SK-N-SH (cell line): ENCODE measurements at regions not wholly inside any gene's neighbourhood (a gene's known extent, or its start where the extent isn't known, plus 50 kb on each side); places are given as distances from the start of the nearest gene placed in this dataset.

Experiments used
- CTCF ChIP-seq: fragments of 200-600 bp; sonication (generic); IDR thresholded peaks from 2 replicates; pipeline ENCODE4 v1.6.1; 2017; ENCODE audit warnings: antibody characterized with exemption, mild to moderate bottlenecking, moderate library complexity
- EP300 ChIP-seq, 2 experiments: IDR thresholded peaks; 2 replicates each; pipeline versions ENCODE4 v1.4.0 to v1.6.1; 2012; ENCODE audit warnings: borderline replicate concordance in 1 of 2, low read depth in 1 of 2, low read length in 1 of 2
- FOXM1 ChIP-seq: IDR thresholded peaks from 2 replicates; pipeline ENCODE4 v1.4.0; 2012; ENCODE audit warnings: low read depth, mild to moderate bottlenecking
- GABPA ChIP-seq: IDR thresholded peaks from 2 replicates; pipeline ENCODE4 v1.4.0; 2012; ENCODE audit warnings: low read depth, mild to moderate bottlenecking
- IRF3 ChIP-seq: fragments of 150-350 bp; IDR thresholded peaks from 2 replicates; pipeline ENCODE4 v1.6.1; 2016; ENCODE audit warnings: mild to moderate bottlenecking, low read depth, low read length
- MAX ChIP-seq: IDR thresholded peaks from 2 replicates; pipeline ENCODE4 v1.4.0; 2012; ENCODE audit warnings: low read depth
- MEF2A ChIP-seq: IDR thresholded peaks from 2 replicates; pipeline ENCODE4 v1.4.0; 2012; ENCODE audit warnings: low read depth, borderline replicate concordance
- NFIC ChIP-seq: IDR thresholded peaks from 2 replicates; pipeline ENCODE4 v1.4.0; 2012; ENCODE audit warnings: borderline replicate concordance
- POLR2AphosphoS5 ChIP-seq: IDR thresholded peaks from 2 replicates; pipeline ENCODE4 v1.6.1; 2012; ENCODE audit warnings: low read depth, low read length
- SMC3 ChIP-seq: IDR thresholded peaks from 2 replicates; pipeline ENCODE4 v1.6.1; 2012; ENCODE audit warnings: low read depth, low read length, improper control_type of control experiment
- TAF1 ChIP-seq: IDR thresholded peaks from 2 replicates; pipeline ENCODE4 v1.6.1; 2012; ENCODE audit warnings: low read depth, mild to moderate bottlenecking, low read length, moderate library complexity, borderline replicate concordance
- TCF12 ChIP-seq: IDR thresholded peaks from 2 replicates; pipeline ENCODE4 v1.4.0; 2012
- USF1 ChIP-seq: IDR thresholded peaks from 2 replicates; pipeline ENCODE4 v1.4.0; 2012; ENCODE audit warnings: low read depth, borderline replicate concordance
- USF2 ChIP-seq: fragments of 150-350 bp; IDR thresholded peaks from 2 replicates; pipeline ENCODE4 v1.6.1; 2017; ENCODE audit warnings: antibody characterized with exemption, low read length, low read depth, borderline replicate concordance

DNA sequence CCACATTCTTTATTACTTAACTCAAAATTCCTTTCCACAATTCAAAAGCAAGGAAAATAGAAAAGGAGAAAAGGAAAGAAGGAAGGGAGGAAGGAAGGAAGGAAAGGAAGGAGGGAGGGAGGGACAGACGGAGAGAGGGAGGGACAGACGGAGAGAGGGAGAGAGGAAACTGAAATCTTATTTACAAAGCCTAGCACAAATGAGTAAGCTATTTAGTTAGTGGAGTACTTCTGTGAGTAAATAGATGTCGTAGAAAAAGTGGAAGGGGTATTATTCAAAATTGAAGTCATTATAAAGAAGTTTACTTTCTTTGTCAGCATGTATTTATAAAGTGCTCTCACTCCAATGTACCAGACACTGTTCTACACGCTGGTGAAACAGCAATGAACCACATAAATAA is 177.9 kb downstream of the CETN3 start:
- TF ChIP-seq CTCF = no peak
- no peak for TF ChIP-seq FOXM1
- no peak for TF ChIP-seq TCF12
- TF ChIP-seq MAX = no peak
- TF ChIP-seq GABPA = no peak
- no peak for TF ChIP-seq EP300 (IDR thresholded peaks at IDR 0.05; ENCODE audit: borderline replicate concordance in 1 of 2, low read depth in 1 of 2, low read length in 1 of 2)
- no peak for TF ChIP-seq POLR2AphosphoS5
- no peak for TF ChIP-seq USF1
- no peak for TF ChIP-seq IRF3
- no peak for TF ChIP-seq SMC3
- TF ChIP-seq NFIC = no peak
- TF ChIP-seq USF2 = no peak
- no peak for TF ChIP-seq TAF1
- no peak for TF ChIP-seq MEF2A
